C4-2B (cell line): ENCODE measurements at regions not wholly inside any gene's neighbourhood (a gene's known extent, or its start where the extent isn't known, plus 50 kb on each side); places are given as distances from the start of the nearest gene placed in this dataset.

ENCODE experiments used
- CTCF ChIP-seq: fragments of 450-650 bp; conservative IDR thresholded peaks from 2 replicates; pipeline ENCODE4 v1.5.1; 2017; ENCODE audit warnings: mild to moderate bottlenecking
- ZFX ChIP-seq: fragments of 450-650 bp; IDR thresholded peaks from 2 replicates; pipeline ENCODE4 v1.6.1; 2017

GRCh38 chr17:72392056-72393010 lies 271.5 kb downstream of the SOX9 start:
- TF ChIP-seq CTCF (no peak), ZFX (no peak)
